ENCODE measurements at regions not wholly inside any gene's neighbourhood (a gene's known extent, or its start where the extent isn't known, plus 50 kb on each side); places are given as distances from the start of the nearest gene placed in this dataset.

DNA sequence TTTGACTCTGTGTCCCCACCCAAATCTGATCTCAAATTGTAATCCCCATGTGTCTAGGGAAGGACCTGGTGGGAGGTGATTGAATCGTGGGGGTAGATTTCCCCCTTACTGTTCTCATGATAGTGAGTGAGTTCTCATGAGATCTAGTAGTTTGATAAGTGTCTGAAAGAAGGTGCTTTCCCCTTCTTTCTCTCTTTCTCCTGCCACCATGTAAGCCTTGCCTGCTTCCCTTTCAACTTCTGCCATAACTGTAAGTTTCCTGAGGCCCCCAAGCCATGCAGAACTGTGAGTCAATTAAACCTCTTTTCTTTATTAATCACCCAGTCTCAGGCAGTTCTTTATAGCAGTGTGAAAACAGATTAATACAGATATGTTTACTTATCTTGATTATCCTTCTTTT is 266.5 kb upstream of the GYPC start:
- DNase-seq = no peak
- Histone ChIP-seq H3K36me3 (no peaks in the 10 kb centered on the region), H3K4me3 (no peak overlapping the region), H3K27me3 (no peaks in the 10 kb centered on the region), H3K4me1 (no peaks in the 10 kb centered on the region), H3K27ac (no peak overlapping the region), H3K9me3 (no peaks in the 10 kb centered on the region)
- TF ChIP-seq, protein P1, sequence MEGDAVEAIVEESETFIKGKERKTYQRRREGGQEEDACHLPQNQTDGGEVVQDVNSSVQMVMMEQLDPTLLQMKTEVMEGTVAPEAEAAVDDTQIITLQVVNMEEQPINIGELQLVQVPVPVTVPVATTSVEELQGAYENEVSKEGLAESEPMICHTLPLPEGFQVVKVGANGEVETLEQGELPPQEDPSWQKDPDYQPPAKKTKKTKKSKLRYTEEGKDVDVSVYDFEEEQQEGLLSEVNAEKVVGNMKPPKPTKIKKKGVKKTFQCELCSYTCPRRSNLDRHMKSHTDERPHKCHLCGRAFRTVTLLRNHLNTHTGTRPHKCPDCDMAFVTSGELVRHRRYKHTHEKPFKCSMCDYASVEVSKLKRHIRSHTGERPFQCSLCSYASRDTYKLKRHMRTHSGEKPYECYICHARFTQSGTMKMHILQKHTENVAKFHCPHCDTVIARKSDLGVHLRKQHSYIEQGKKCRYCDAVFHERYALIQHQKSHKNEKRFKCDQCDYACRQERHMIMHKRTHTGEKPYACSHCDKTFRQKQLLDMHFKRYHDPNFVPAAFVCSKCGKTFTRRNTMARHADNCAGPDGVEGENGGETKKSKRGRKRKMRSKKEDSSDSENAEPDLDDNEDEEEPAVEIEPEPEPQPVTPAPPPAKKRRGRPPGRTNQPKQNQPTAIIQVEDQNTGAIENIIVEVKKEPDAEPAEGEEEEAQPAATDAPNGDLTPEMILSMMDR (IDR thresholded peaks at IDR 0.05) = no peak
- no peak for TF ChIP-seq POLR2A (IDR thresholded peaks at IDR 0.05)

DNA sequence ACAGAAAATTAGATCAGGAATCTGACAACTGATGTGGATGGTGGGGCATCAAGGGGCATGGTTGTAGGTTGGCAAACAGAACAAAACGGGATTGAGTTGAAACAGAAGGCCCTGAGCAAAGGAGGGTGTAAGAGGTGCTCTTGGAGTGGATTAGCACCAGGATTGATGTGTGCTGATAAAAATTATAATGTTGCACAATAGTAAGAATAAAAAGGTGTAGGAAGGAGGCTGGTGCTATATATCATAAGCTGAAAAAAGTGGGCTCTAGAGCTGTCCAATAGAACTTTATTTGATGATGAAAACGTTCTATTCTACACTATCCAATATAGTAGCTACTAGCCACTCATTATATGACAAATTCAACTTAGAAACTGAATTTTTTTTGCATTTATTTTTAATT is 263.1 kb upstream of the GYPC start:
- TF ChIP-seq, protein P1 (IDR thresholded peaks at IDR 0.05) = no peak
- TF ChIP-seq POLR2A (IDR thresholded peaks at IDR 0.05) = no peak
- DNase-seq = no peak
- no peaks in the 10 kb centered on the region for H3K27me3 ChIP-seq
- no peaks in the 10 kb centered on the region for H3K36me3 ChIP-seq
- H3K4me1 ChIP-seq = no peaks in the 10 kb centered on the region
- H3K4me3 ChIP-seq = no peak overlapping the region
- no peaks in the 10 kb centered on the region for H3K9me3 ChIP-seq
- H3K27ac ChIP-seq = no peak overlapping the region

DNA sequence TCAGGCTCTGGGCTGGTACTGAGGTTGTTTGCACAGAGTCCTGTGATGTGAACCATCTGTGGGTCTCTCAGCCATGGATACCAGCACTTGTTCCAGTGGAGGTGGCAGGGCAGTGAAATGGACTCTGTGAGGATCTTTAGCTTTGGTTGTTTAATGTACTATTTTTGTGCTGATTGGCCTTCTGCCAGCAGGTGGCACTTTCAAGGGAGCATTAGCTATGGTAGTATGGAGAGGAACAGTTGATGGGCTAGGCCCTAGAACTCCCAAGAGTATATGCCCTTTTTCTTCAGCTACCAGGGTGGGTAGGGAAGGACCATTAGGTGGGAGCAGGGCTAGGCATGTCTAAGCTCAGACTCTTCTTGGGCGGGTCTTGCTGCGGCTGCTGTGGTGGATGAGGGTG is 257.0 kb upstream of the GYPC start:
- Histone ChIP-seq H3K27me3 (no peaks in the 10 kb centered on the region), H3K27ac (no peak overlapping the region), H3K36me3 (no peaks in the 10 kb centered on the region), H3K4me3 (no peak overlapping the region), H3K9me3 (no peaks in the 10 kb centered on the region), H3K4me1 (no peaks in the 10 kb centered on the region)
- DNase-seq = no peak
- TF ChIP-seq, protein P1 (IDR thresholded peaks at IDR 0.05) = no peak
- TF ChIP-seq POLR2A (IDR thresholded peaks at IDR 0.05) = no peak

DNA sequence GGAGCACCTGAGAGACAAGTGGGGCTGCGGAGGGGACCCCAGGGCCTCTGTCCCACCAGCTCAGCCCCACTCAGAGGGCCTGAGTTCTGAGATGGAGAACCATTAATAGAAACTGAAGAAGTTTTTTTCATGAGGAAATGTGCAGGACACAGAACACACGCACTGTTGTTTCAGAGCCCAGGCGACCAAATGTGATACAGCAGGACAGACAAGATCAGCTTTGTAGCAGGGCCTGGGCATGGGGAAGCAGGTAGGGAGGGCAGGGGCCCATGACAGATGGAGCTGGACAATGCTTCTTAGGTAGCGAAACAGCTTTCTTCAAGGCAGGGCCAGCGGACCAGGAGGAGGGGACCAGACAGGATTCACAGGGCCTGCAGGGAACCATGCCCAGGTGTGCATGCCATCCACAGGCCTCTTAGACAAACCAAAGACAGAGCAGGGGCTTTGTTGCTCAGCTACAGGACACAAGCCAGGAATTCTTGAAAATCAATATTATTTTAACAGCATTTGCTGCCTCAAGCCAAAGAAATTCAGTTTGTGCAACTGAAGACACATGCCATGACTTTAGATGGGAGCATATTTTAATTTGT is 252.8 kb upstream of the GYPC start:
- no peaks in the 10 kb centered on the region for H3K27me3 ChIP-seq
- no peak overlapping the region for H3K27ac ChIP-seq
- H3K4me1 ChIP-seq = no peaks in the 10 kb centered on the region
- H3K4me3 ChIP-seq = no peak overlapping the region
- no peak for DNase-seq
- H3K9me3 ChIP-seq = no peaks in the 10 kb centered on the region
- TF ChIP-seq POLR2A (IDR thresholded peaks at IDR 0.05) = no peak
- TF ChIP-seq, protein P1 (IDR thresholded peaks at IDR 0.05) = no peak
- no peaks in the 10 kb centered on the region for H3K36me3 ChIP-seq

DNA sequence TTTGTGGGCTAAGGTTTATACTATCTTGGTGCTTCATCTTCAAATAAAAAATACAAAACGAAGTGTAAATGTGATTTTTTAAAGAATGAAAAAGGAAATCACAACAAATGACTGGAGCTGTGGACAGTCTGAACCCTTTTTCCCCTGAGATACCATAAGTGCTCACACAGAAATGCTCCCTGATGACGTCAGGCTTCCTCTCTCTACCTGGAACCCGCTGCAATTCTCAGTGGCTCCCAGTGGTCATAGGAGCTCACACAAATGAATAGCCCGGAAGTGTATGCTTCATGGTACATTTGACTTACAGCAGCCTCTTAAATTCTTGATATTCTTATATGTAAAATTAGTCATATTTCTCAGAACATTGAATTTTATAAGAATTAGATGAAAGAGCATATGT is 249.7 kb upstream of the GYPC start:
- Histone ChIP-seq H3K27ac (no peak overlapping the region), H3K27me3 (no peaks in the 10 kb centered on the region), H3K4me1 (no peaks in the 10 kb centered on the region), H3K36me3 (no peaks in the 10 kb centered on the region), H3K9me3 (no peaks in the 10 kb centered on the region), H3K4me3 (no peak overlapping the region)
- no peak for DNase-seq
- TF ChIP-seq, protein P1 (IDR thresholded peaks at IDR 0.05) = no peak
- TF ChIP-seq POLR2A (IDR thresholded peaks at IDR 0.05) = no peak

DNA sequence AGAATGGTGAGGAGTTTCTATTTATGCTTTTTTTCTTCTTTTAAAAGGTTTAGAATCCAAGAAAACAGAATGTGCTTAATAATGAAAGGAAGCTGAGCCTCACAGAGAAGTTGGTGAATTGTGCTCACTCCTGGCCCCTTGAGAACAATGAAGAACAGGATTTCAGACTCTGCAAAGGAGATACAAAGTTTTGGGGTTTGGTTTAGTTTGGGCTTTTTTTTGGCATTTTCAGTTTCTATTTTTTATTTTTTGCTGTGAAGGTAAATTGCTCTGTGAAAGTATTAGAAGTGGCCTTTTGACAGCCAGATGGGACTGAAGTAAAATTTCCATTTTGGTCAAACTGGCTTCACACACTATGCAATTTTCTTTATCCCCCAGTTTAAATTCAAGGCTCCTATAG is 247.3 kb upstream of the GYPC start:
- H3K27me3 ChIP-seq = no peaks in the 10 kb centered on the region
- TF ChIP-seq, protein P1 (IDR thresholded peaks at IDR 0.05) = no peak
- no peak overlapping the region for H3K4me3 ChIP-seq
- no peak for DNase-seq
- H3K4me1 ChIP-seq = no peaks in the 10 kb centered on the region
- no peak overlapping the region for H3K27ac ChIP-seq
- no peaks in the 10 kb centered on the region for H3K36me3 ChIP-seq
- H3K9me3 ChIP-seq = no peaks in the 10 kb centered on the region
